Fibroblast of lung (primary cell): ENCODE measurements at regions not wholly inside any gene's neighbourhood (a gene's known extent, or its start where the extent isn't known, plus 50 kb on each side); places are given as distances from the start of the nearest gene placed in this dataset.

ENCODE experiments used
- DNase-seq, 2 donors: peaks; one replicate each; pipeline versions ENCODE4 v3.0.0 to v3.0.0-alpha.2; 2010; ENCODE audit warnings: low read depth in 2 of 2
- H2AFZ ChIP-seq: 2 replicates; pipeline ENCODE4 v1.5.1; 2012; ENCODE audit warnings: low read length, control low read depth, inconsistent platforms
- H3K27ac ChIP-seq: 2 replicates; pipeline ENCODE4 v1.5.1; 2011; ENCODE audit warnings: low read length, control low read depth; ENCODE audit not compliant: insufficient read depth
- H3K27me3 ChIP-seq: 2 replicates; pipeline ENCODE4 v1.5.1; 2011; ENCODE audit warnings: mild to moderate bottlenecking, low read length; ENCODE audit not compliant: control insufficient read depth, insufficient read depth
- H3K36me3 ChIP-seq: 2 replicates; pipeline ENCODE4 v1.5.1; 2011; ENCODE audit warnings: low read length; ENCODE audit not compliant: control insufficient read depth, insufficient read depth
- H3K4me1 ChIP-seq: 2 replicates; pipeline ENCODE4 v1.5.1; 2011; ENCODE audit warnings: low read length; ENCODE audit not compliant: control insufficient read depth, insufficient read depth; ENCODE audit errors: extremely low read depth
- H3K4me2 ChIP-seq: 2 replicates; pipeline ENCODE4 v1.5.1; 2011; ENCODE audit warnings: low read length, control low read depth; ENCODE audit not compliant: insufficient read depth; ENCODE audit errors: extremely low read depth
- H3K4me3 ChIP-seq, 4 experiments: fragments of 200-600 bp in 1 of 4; sonication (generic) in 1 of 4; replicated peaks in 1 of 4; 2 replicates each; pipeline ENCODE4 v1.5.1; 2011 to 2016; ENCODE audit warnings: low read length in 4 of 4, low read depth in 3 of 4, mild to moderate bottlenecking in 3 of 4, control low read depth in 2 of 4, inconsistent platforms in 1 of 4, mixed read lengths in 1 of 4; ENCODE audit not compliant: insufficient read depth in 1 of 4; ENCODE audit errors: control extremely low read depth in 1 of 4
- H3K79me2 ChIP-seq: 2 replicates; pipeline ENCODE4 v1.5.1; 2012; ENCODE audit warnings: mild to moderate bottlenecking, low read length, inconsistent platforms; ENCODE audit not compliant: control insufficient read depth, insufficient read depth
- H3K9ac ChIP-seq: 2 replicates; pipeline ENCODE4 v1.5.1; 2011; ENCODE audit warnings: mild to moderate bottlenecking, low read length, control low read depth; ENCODE audit not compliant: insufficient read depth
- H3K9me3 ChIP-seq: 2 replicates; pipeline ENCODE4 v1.5.1; 2012; ENCODE audit warnings: low read depth, low read length; ENCODE audit not compliant: control insufficient read depth, insufficient read depth
- H4K20me1 ChIP-seq: 2 replicates; pipeline ENCODE4 v1.5.1; 2011; ENCODE audit warnings: low read length; ENCODE audit not compliant: control insufficient read depth, insufficient read depth; ENCODE audit errors: extremely low read depth
- CTCF ChIP-seq, 2 donors: IDR thresholded peaks in 1 of 2; conservative IDR thresholded peaks in 1 of 2; 1 replicate in 1 of 2; 2 replicates in 1 of 2; pipeline ENCODE4 v1.5.1; 2011 to 2012; ENCODE audit warnings: low read length in 2 of 2, control low read depth in 1 of 2, inconsistent platforms in 1 of 2, low read depth in 1 of 2, mild to moderate bottlenecking in 1 of 2
- EZH2 ChIP-seq: IDR thresholded peaks from 2 replicates; pipeline ENCODE4 v1.5.1; 2012; ENCODE audit warnings: low read length, control low read depth, mild to moderate bottlenecking; ENCODE audit errors: missing control alignments

GRCh38 chr11:79520086-79520485, 79.3 kb upstream of the TENM4 start:
- no peak overlapping the region for H3K27ac ChIP-seq
- H3K9me3 ChIP-seq: no peaks in the 10 kb centered on the region
- H3K4me2 ChIP-seq: no peak overlapping the region
- no peak overlapping the region for H3K4me3 ChIP-seq
- TF ChIP-seq EZH2 (no peak), CTCF (conservative IDR thresholded peaks at IDR 0.05 in 1 of 2, IDR thresholded peaks at IDR 0.05 in 1 of 2; ENCODE audit: low read depth in 1 of 2, low read length in 2 of 2) (no peak)
- H3K9ac ChIP-seq: no peak overlapping the region
- H3K27me3 ChIP-seq: no peaks in the 10 kb centered on the region
- no peak for DNase-seq
- H4K20me1 ChIP-seq: no peaks in the 10 kb centered on the region
- H3K79me2 ChIP-seq: no peaks in the 10 kb centered on the region
- no peaks in the 10 kb centered on the region for H3K4me1 ChIP-seq
- H2AFZ ChIP-seq: no peak overlapping the region
- H3K36me3 ChIP-seq: no peaks in the 10 kb centered on the region

GRCh38 chr11:79515781-79516180, 75.0 kb upstream of the TENM4 start:
- H3K36me3 ChIP-seq: no peaks in the 10 kb centered on the region
- DNase-seq: no peak

GRCh38 chr11:79514695-79515094, 73.9 kb upstream of the TENM4 start:
- no peaks in the 10 kb centered on the region for H4K20me1 ChIP-seq
- no peak overlapping the region for H3K4me3 ChIP-seq
- H3K79me2 ChIP-seq: no peaks in the 10 kb centered on the region
- no peak for TF ChIP-seq EZH2
- H3K36me3 ChIP-seq: no peaks in the 10 kb centered on the region
- H3K4me1 ChIP-seq: no peaks in the 10 kb centered on the region
- peaks cover 4% of the 10 kb centered on the region for H3K27me3 ChIP-seq
- DNase-seq: no peak
- H3K9ac ChIP-seq: no peak overlapping the region
- H3K9me3 ChIP-seq: no peaks in the 10 kb centered on the region
- H2AFZ ChIP-seq: no peak overlapping the region
- no peak overlapping the region for H3K4me2 ChIP-seq
- no peak overlapping the region for H3K27ac ChIP-seq

More at GRCh38 chr11:79515781-79516180, 75.0 kb upstream of the TENM4 start:
- Histone ChIP-seq H3K27me3 (peaks cover 4% of the 10 kb centered on the region), H3K4me3 (no peak overlapping the region), H3K4me1 (no peaks in the 10 kb centered on the region), H3K79me2 (no peaks in the 10 kb centered on the region), H4K20me1 (no peaks in the 10 kb centered on the region), H3K9me3 (no peaks in the 10 kb centered on the region), H3K9ac (no peak overlapping the region), H3K27ac (no peak overlapping the region), H3K4me2 (no peak overlapping the region), H2AFZ (no peak overlapping the region)
- no peak for TF ChIP-seq CTCF (conservative IDR thresholded peaks at IDR 0.05 in 1 of 2, IDR thresholded peaks at IDR 0.05 in 1 of 2; ENCODE audit: low read depth in 1 of 2, low read length in 2 of 2)
- TF ChIP-seq EZH2: no peak
